Omental fat pad (tissue), 3 donors: ENCODE measurements at regions not wholly inside any gene's neighbourhood (a gene's known extent, or its start where the extent isn't known, plus 50 kb on each side); places are given as distances from the start of the nearest gene placed in this dataset.

Source experiments
- ATAC-seq: fragments of 150-250 bp; one replicate; pipeline ENCODE4 v1.9.1; 2016; ENCODE audit warnings: mild to moderate bottlenecking, moderate library complexity; ENCODE audit not compliant: low FRiP score
- DNase-seq: peaks from one replicate; pipeline ENCODE4 v3.0.0-alpha.2; 2019; ENCODE audit warnings: low spot score
- CTCF ChIP-seq, 3 donors: fragments of 450-650 bp; IDR thresholded peaks; one replicate each; pipeline ENCODE4 v1.5.1; 2016 to 2017; ENCODE audit warnings: antibody characterized with exemption in 3 of 3, mild to moderate bottlenecking in 3 of 3, moderate library complexity in 2 of 3

- DNase-seq: no peak
- TF ChIP-seq CTCF (IDR thresholded peaks at IDR 0.05): no peak
- ATAC-seq: no peak
Measured at GRCh38 chr10:111993872-111994426, 189.6 kb downstream of the GPAM start.

GRCh38 chr10:111996103-111996502 is 187.5 kb downstream of the GPAM start:
- DNase-seq (no peak), ATAC-seq (no peak)
- TF ChIP-seq CTCF (IDR thresholded peaks at IDR 0.05): no peak

- no peak for ATAC-seq
- no peak for DNase-seq
- no peak for TF ChIP-seq CTCF (IDR thresholded peaks at IDR 0.05)
Measured at GRCh38 chr10:111998728-111999127, 184.8 kb downstream of the GPAM start.

GRCh38 chr10:111999205-111999914 is 184.2 kb downstream of the GPAM start:
- ATAC-seq (no peak), DNase-seq (no peak)
- TF ChIP-seq CTCF (IDR thresholded peaks at IDR 0.05): no peak

GRCh38 chr10:111999915-112000302 is 183.7 kb downstream of the GPAM start:
- no peak for TF ChIP-seq CTCF (IDR thresholded peaks at IDR 0.05)
- ATAC-seq: no peak
- DNase-seq: no peak

GRCh38 chr10:112000466-112000865 is 183.1 kb downstream of the GPAM start:
- TF ChIP-seq CTCF (IDR thresholded peaks at IDR 0.05): no peak
- ATAC-seq (no peak), DNase-seq (no peak)

GRCh38 chr10:112002206-112002605 is 181.4 kb downstream of the GPAM start:
- no peak for TF ChIP-seq CTCF (IDR thresholded peaks at IDR 0.05)
- DNase-seq: no peak
- ATAC-seq: no peak
